K562 (cell line): ENCODE measurements at regions not wholly inside any gene's neighbourhood (a gene's known extent, or its start where the extent isn't known, plus 50 kb on each side); places are given as distances from the start of the nearest gene placed in this dataset.

Experiments used
- RAD51 ChIP-seq: fragments of 450-650 bp; IDR thresholded peaks from 2 replicates; pipeline ENCODE4 v1.7.1; 2016; ENCODE audit warnings: low read depth, mild to moderate bottlenecking, borderline replicate concordance
- TAF1 ChIP-seq: IDR thresholded peaks from 2 replicates; pipeline ENCODE4 v1.6.1; 2011; ENCODE audit warnings: mild to moderate bottlenecking, low read length, moderate library complexity; ENCODE audit not compliant: insufficient read depth, control insufficient read depth, severe bottlenecking; ENCODE audit errors: extremely low read depth

- TF ChIP-seq TAF1: no peak
- no peak for TF ChIP-seq RAD51
These were observed 1384.3 kb upstream of the PCDH20 start for GRCh38 chr13:62799931-62800436.
